ENCODE measurements at regions not wholly inside any gene's neighbourhood (a gene's known extent, or its start where the extent isn't known, plus 50 kb on each side); places are given as distances from the start of the nearest gene placed in this dataset.
"Not testable (repeated sequence)": the region's sequence is repeated elsewhere in the genome, so short reads cannot be mapped to it uniquely, and the experiment has no call there.

DNA sequence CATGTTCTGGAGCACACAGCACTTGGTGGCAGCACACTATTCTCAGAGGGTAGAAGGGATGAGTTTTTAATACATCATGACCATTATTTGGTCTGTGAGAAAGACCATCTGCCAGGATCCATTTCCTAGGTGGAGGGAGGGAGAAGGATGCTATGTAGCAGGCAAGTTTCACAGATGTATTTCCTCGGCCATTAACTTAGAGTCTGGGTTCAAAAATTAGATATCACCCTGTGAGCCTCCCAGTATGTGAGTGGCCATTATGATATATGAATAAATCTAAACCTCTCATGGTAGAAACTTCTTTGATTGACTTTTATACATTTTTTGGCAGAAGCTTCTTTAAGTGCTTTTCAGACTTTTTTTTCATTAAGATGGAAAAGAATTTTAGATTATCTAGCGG, 133.9 kb downstream of the SREK1 start:
- Histone ChIP-seq H3K27ac (no peak overlapping the region), H3K4me1 (replicated peaks in 1 of 2) (peaks cover 0 to 6% of the 10 kb centered on the region in 2 donors), H3K4me3 (no peak overlapping the region)
- in situ Hi-C loops (cut with MboI; ENCODE audit: low pct_unique_long_range_greater_than_20kb in 2 of 9, low sequenced_read_pairs in 9 of 9, unreplicated experiment in 9 of 9), result no loop called here
- 46 to 90% (median 83%) methylated on average over 1 to 2 of the region's 2 CpGs; no CpG with 5 or more reads in 4 of the 10 experiments for WGBS, 10 experiments
- ATAC-seq (replicated peaks in 6 of 8), result no peak

DNA sequence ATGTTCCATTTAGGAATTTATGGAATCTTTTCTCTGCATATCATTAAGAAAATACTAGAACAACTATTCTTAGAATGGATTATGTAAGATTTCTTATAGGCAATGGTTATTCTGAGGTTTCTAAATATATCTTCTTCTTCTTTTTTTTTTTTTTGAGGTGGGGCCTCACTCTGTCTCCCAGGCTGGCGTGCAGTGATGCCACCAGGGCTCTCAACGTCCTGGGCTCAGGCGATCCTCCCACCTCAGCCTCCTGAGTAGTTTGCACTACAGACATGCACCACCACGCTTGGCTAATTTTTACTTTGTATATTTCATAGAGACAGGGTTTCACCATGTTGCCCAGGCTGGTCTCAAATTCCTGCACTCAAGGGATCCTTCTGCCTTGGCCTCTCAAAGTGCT, 137.2 kb downstream of the SREK1 start:
- H3K4me3 ChIP-seq, result no peak overlapping the region
- H3K4me1 ChIP-seq (replicated peaks in 1 of 2), result peaks cover 0 to 6% of the 10 kb centered on the region in 2 donors
- WGBS, 10 experiments, result 53 to 95% (median 75%) methylated on average over 1 to 4 of the region's 4 CpGs; no CpG with 5 or more reads in 1 of the 10 experiments
- in situ Hi-C loops (cut with MboI; ENCODE audit: low pct_unique_long_range_greater_than_20kb in 2 of 9, low sequenced_read_pairs in 9 of 9, unreplicated experiment in 9 of 9), result no loop called here
- ATAC-seq (replicated peaks in 6 of 8), result peak in 1 of 8 experiments; percentile 58
- no peak overlapping the region for H3K27ac ChIP-seq

DNA sequence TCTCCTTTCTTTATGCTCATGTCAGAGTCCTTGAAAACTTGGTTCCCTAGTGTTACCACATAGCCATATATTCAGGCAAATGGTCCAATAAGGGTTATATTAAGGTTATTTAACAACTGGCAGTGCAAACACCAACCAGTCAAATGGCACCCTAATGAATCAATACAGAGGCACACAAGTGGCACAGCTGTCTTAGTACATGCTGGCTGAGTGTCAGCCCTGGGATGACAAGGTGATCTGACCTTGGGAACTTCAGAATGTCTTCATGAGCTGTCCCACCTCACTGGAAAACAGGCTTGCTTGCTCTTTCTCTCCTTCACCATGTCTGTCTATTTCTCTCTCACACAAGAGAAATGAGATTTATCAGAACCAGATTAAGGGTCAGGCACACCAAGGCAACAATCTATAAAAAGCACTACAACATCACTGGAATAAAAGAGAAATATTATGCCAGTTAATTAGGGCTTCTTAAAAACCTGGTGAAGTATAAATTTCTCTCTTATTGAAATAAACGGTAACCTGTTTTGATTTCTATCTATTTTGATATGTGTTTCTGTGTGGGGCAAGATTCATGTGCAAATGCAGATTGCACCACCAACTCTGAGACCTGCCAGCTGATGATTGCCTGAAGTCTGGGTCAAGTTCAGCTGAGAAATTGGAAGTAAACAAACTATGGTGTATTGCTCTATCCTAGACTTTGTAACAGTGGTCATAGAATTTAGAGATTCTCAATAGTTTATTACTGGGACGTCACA, 140.7 kb downstream of the SREK1 start:
- ATAC-seq (replicated peaks in 6 of 8), result no peak
- 35 to 86% (median 65%) methylated on average over 1 to 2 of the region's 2 CpGs; no CpG with 5 or more reads in 2 of the 10 experiments for WGBS, 10 experiments
- no peaks in the 10 kb centered on the region for H3K4me1 ChIP-seq (replicated peaks in 1 of 2)
- H3K27ac ChIP-seq, result no peak overlapping the region
- H3K4me3 ChIP-seq, result no peak overlapping the region
- in situ Hi-C loops (cut with MboI; ENCODE audit: low pct_unique_long_range_greater_than_20kb in 2 of 9, low sequenced_read_pairs in 9 of 9, unreplicated experiment in 9 of 9), result no loop called here

DNA sequence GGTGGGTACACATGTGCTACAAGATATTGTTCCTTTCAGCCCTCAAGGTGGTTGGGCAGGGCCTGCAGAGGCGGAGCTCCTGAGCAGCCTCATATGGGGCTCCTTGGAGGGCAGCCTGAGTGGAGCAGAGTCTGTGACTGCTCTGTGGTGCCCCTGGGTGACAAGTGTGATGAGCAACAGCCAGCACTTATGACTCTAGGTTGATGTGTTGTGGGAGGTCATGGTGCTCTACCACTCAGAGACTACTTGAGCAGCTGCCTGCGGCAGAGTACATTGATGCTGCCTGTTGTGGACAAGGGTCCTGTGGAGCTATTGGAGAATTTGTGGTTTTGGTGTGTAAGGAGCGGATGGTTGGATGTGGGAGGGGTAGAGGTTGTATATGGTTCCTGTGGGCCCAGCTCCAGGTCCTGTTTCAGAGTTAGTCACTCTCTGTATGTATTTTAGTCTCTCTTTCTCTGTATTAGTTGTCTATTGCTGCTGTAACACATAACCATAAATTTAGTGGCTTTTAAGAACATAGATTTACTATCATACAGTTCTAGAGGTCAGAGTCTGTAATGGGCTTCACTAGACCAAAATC, 141.3 kb downstream of the SREK1 start:
- H3K4me1 ChIP-seq (replicated peaks in 1 of 2), result no peaks in the 10 kb centered on the region
- no peak overlapping the region for H3K4me3 ChIP-seq
- H3K27ac ChIP-seq, result no peak overlapping the region
- WGBS, 10 experiments, result 60 to 100% (median 83%) methylated on average over 1 to 2 of the region's 3 CpGs; no CpG with 5 or more reads in 4 of the 10 experiments
- ATAC-seq (replicated peaks in 6 of 8), result no peak
- in situ Hi-C loops (cut with MboI; ENCODE audit: low pct_unique_long_range_greater_than_20kb in 2 of 9, low sequenced_read_pairs in 9 of 9, unreplicated experiment in 9 of 9), result no loop called here

DNA sequence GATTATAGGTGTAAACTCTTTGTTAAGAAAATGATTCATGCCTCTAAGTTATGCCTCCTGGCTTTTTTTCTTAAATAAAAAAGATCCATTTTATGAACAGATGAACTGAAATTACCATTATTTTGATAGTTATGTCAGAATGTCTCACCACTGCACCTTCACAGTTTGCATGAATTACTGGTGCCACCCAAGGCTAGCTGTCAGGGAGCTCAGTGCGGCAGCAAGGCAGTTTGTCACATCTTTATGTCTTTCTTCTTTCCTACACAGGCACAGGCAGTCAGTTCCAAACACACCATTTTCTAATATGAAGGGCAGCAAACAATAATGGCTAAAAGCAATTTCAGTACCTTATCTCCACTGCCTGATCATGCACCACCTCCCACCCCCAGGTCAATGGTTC, 147.7 kb downstream of the SREK1 start:
- ATAC-seq (replicated peaks in 6 of 8), result peak in 1 of 8 experiments; percentile 21
- in situ Hi-C loops (cut with MboI; ENCODE audit: low pct_unique_long_range_greater_than_20kb in 2 of 9, low sequenced_read_pairs in 9 of 9, unreplicated experiment in 9 of 9), result no loop called here
- Histone ChIP-seq H3K4me3 (no peak overlapping the region), H3K4me1 (replicated peaks in 1 of 2) (no peaks in the 10 kb centered on the region), H3K27ac (no peak overlapping the region)
- 50 to 100% (median 100%) methylated on average over 1 of the region's 1 CpG; no CpG with 5 or more reads in 5 of the 10 experiments for WGBS, 10 experiments

DNA sequence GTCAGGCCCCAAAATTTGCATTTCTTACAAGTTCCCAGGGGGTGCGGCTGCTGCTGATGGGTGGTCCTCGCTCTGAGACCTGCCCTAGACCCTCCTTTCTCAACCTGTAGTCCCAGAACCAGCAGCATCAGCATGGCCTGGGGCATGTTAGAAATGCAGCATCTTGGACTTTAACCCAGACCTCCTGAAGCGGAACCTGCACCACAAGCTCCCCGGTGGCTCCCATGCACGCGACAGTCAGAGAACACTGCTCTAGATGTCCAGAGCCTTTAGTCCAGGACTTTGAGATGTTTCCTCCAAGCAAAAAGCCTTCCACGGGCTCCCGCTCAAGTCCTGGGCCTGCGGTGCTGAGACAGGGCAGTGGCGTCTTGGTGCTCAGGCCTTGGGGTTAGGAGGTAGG, 149.8 kb downstream of the SREK1 start:
- H3K4me1 ChIP-seq (replicated peaks in 1 of 2); ATAC-seq (replicated peaks in 6 of 8); in situ Hi-C loops (cut with MboI; ENCODE audit: low pct_unique_long_range_greater_than_20kb in 2 of 9, low sequenced_read_pairs in 9 of 9, unreplicated experiment in 9 of 9); H3K27ac ChIP-seq; H3K4me3 ChIP-seq: not testable (repeated sequence)
- 67 to 100% (median 97%) methylated on average over 1 to 5 of the region's 10 CpGs; no CpG with 5 or more reads in 7 of the 10 experiments for WGBS, 10 experiments

DNA sequence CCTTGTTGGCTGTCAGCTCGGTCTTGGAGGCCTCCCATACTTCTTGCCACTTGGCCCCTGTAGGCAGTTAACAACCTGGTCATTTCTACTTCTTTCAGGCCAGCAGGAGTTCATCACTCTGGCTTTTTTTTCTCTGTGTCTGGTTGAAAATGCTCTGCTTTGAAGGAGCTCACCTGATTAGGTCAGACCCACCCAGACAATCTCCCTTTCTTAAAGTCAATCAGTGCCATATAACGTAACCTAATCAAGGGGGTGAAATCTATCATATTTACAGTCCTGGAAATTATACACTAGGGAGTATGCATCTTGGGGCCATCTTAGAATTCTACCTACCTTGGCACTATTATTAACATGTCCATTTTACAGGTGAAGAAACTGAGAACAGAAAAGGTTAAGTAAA, 155.4 kb downstream of the SREK1 start:
- Histone ChIP-seq H3K4me3 (no peak overlapping the region), H3K27ac (no peak overlapping the region), H3K4me1 (replicated peaks in 1 of 2) (no peaks in the 10 kb centered on the region)
- 86 to 100% (median 95%) methylated on average over 1 to 2 of the region's 2 CpGs; no CpG with 5 or more reads in 4 of the 10 experiments for WGBS, 10 experiments
- in situ Hi-C loops (cut with MboI; ENCODE audit: low pct_unique_long_range_greater_than_20kb in 2 of 9, low sequenced_read_pairs in 9 of 9, unreplicated experiment in 9 of 9), result no loop called here
- no peak for ATAC-seq (replicated peaks in 6 of 8)

DNA sequence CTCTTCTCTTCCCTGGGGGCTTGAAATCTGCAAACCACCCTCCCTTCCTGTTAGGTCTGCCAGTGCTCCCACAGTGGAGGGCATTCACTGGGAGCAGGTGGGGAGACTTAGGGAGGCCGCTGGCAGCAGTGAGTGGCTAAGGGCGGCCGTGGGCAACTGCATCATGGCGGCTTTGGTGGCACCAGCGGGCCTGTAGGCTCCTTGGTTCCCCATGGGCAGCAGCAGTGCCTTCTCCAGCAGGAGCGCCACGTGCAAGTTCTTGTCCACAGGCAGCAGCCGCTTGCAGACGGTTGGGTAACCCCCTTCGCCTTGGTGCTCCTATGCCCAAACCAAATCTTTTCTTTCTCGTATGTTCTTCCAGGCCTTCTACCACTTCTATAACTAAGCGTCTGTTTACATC, 158.2 kb downstream of the SREK1 start:
- Histone ChIP-seq H3K4me1 (replicated peaks in 1 of 2) (no peaks in the 10 kb centered on the region), H3K27ac (no peak overlapping the region), H3K4me3 (no peak overlapping the region)
- in situ Hi-C loops (cut with MboI; ENCODE audit: low pct_unique_long_range_greater_than_20kb in 2 of 9, low sequenced_read_pairs in 9 of 9, unreplicated experiment in 9 of 9), result loop anchor here in 8 of 9 experiments (10.0 to 25.0 kb wide), 5 partner anchors 135 to 910 kb away; partner anchors contain the start of gene CD180 (in 1 of the 8)
- no peak for ATAC-seq (replicated peaks in 6 of 8)
- 20 to 93% (median 88%) methylated on average over 1 to 11 of the region's 12 CpGs; no CpG with 5 or more reads in 4 of the 10 experiments for WGBS, 10 experiments

DNA sequence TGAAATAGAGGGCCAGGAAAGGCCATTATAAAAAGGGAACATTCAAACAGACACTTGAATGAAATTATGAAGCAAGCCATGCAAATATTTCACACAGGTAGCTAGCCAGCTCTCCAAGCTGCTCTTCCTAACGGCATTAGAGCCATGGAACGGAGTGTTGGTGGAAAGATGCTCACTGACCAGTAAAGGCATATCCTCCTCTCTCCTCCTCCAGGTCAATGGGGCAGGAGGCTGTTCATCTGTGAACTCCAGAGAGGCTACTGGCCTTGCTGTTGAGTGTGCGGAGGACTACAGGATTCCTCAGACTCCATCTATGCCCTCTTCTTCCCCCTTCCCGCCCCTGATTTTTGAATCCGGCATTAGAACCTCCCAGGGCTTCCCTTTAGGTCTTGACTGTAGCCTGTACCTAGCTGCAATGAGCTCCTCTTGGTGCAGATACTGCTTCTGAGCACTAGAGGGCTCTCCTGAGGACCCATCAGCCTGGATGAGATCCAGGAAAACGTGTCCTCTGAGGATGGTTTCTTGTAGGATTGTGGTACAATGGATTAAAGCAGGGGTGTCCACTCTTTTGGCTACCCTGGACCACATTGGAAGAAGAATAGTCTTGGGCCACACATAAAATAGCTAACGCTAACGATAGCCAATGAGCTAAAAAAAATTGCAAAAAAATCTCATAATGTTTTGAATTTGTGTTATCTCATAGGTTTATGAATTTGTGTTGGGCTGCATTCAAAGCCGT, 162.2 kb downstream of the SREK1 start:
- Histone ChIP-seq H3K4me1 (replicated peaks in 1 of 2) (peaks cover 2 to 7% of the 10 kb centered on the region in 2 donors), H3K4me3 (no peak overlapping the region), H3K27ac (no peak overlapping the region)
- peak; percentile 61 to 90 (median 82) for ATAC-seq (replicated peaks in 6 of 8)
- in situ Hi-C loops (cut with MboI; ENCODE audit: low pct_unique_long_range_greater_than_20kb in 2 of 9, low sequenced_read_pairs in 9 of 9, unreplicated experiment in 9 of 9), result loop anchor here in 8 of 9 experiments (10.0 to 25.0 kb wide), 5 partner anchors 131 to 906 kb away; partner anchors contain the start of gene CD180 (in 1 of the 8)
- WGBS, 10 experiments, result 5 to 100% (median 43%) methylated on average over 1 to 8 of the region's 9 CpGs; no CpG with 5 or more reads in 1 of the 10 experiments

DNA sequence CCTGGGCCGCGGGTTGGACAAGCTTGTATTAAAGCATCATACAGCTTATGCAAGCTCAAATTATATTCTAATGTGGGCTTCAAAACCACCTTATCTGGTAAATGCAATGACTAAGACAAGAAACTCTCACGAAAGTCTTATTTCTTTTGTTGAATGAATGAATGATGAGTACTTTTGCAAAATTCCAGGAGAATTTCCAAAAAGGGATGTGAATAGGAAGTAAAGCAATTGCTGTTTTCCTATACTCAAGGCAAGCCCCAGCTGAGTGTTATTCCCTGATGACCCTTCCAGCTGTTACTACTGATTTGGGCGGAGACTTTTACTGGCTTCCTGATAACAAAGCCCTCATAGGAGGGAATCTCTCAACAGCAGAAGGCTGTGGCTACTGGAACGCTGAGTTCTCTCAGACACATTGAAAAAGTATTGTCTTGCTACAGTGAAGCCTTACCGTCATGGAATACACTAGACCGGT, 162.8 kb downstream of the SREK1 start:
- H3K4me3 ChIP-seq, result no peak overlapping the region
- WGBS, 10 experiments, result 18 to 96% (median 68%) methylated on average over 2 to 7 of the region's 7 CpGs
- in situ Hi-C loops (cut with MboI; ENCODE audit: low pct_unique_long_range_greater_than_20kb in 2 of 9, low sequenced_read_pairs in 9 of 9, unreplicated experiment in 9 of 9), result loop anchor here in 8 of 9 experiments (10.0 to 25.0 kb wide), 5 partner anchors 130 to 905 kb away; partner anchors contain the start of gene CD180 (in 1 of the 8)
- peak in 1 of 8 experiments; percentile 15 for ATAC-seq (replicated peaks in 6 of 8)
- H3K4me1 ChIP-seq (replicated peaks in 1 of 2), result peaks cover 2 to 7% of the 10 kb centered on the region in 2 donors
- H3K27ac ChIP-seq, result no peak overlapping the region

DNA sequence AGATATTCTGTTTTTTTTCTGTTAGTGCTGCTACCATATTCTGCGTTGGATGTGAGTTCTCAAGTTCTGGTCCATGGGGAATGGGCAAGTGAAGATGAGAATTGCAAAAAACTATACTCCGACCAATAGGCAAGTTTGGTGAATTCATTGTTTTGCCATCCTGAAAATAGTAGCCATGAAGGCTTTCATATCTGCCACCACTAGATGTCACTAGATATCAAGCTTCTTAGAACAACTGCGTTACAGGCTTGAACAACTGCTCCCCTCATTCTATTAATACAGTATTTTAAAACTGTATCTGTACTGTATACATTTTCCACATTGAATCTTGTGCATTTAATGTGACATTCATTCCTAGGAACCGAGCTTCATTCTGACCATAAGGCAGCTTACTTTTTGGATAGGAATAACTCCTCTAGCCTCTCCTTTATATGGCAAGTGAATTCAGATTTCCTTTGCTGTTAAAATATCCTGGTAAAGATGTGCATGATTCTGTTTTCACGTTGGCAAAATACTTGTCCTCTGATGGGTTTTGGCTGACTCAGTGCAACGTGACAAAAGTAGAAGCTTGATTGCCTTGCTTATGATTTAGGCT, 163.6 kb downstream of the SREK1 start:
- in situ Hi-C loops (cut with MboI; ENCODE audit: low pct_unique_long_range_greater_than_20kb in 2 of 9, low sequenced_read_pairs in 9 of 9, unreplicated experiment in 9 of 9), result loop anchor here in 8 of 9 experiments (10.0 to 25.0 kb wide), 5 partner anchors 130 to 905 kb away; partner anchors contain the start of gene CD180 (in 1 of the 8)
- peak; percentile 69 to 81 (median 79) for ATAC-seq (replicated peaks in 6 of 8)
- H3K4me1 ChIP-seq (replicated peaks in 1 of 2), result peaks cover 2 to 7% of the 10 kb centered on the region in 2 donors
- H3K27ac ChIP-seq, result no peak overlapping the region
- 0 to 24% (median 8%) methylated on average over 3 to 6 of the region's 6 CpGs for WGBS, 10 experiments
- no peak overlapping the region for H3K4me3 ChIP-seq

DNA sequence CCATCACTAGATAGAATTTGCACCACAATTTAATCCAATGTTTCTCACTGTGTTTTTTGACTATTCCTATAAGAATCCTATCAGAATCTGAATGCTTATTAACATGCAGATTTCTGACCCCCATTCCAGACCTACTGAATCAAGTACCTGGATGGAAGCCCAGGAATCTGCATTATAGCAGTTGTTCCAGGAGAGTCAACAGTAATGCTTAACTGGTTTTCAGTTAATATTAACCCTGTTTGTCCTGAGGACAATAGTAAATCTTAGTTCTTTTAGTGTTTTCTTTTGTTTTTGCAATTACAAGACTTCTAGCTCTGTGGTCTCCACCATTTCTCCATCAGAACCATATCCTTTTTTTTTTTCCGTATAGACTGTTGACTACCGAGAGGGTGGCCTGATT, 168.2 kb downstream of the SREK1 start:
- ATAC-seq (replicated peaks in 6 of 8), result no peak
- WGBS, 10 experiments, result 0 to 82% (median 54%) methylated on average over 1 to 2 of the region's 2 CpGs; no CpG with 5 or more reads in 1 of the 10 experiments
- no peak overlapping the region for H3K4me3 ChIP-seq
- no peak overlapping the region for H3K27ac ChIP-seq
- H3K4me1 ChIP-seq (replicated peaks in 1 of 2), result peaks cover 2 to 7% of the 10 kb centered on the region in 2 donors
- in situ Hi-C loops (cut with MboI; ENCODE audit: low pct_unique_long_range_greater_than_20kb in 2 of 9, low sequenced_read_pairs in 9 of 9, unreplicated experiment in 9 of 9), result loop anchor here in 8 of 9 experiments (25.0 kb wide), 4 partner anchors 125 to 900 kb away; partner anchors contain the start of gene CD180 (in 1 of the 8)
